Adipocyte (in vitro differentiated cells): ENCODE measurements at regions not wholly inside any gene's neighbourhood (a gene's known extent, or its start where the extent isn't known, plus 50 kb on each side); places are given as distances from the start of the nearest gene placed in this dataset.

ENCODE experiments used
- DNase-seq: peaks from one replicate; pipeline ENCODE4 v3.0.0-alpha.2; 2015; ENCODE audit warnings: low read depth
- H3K27me3 ChIP-seq: replicated peaks from 2 replicates; pipeline ENCODE4 v1.7.0; 2013; ENCODE audit warnings: mild to moderate bottlenecking, low read length, moderate library complexity; ENCODE audit not compliant: control insufficient read depth, insufficient read depth
- H3K36me3 ChIP-seq: 2 replicates; pipeline ENCODE4 v1.7.0; 2013; ENCODE audit warnings: low read length, mild to moderate bottlenecking, moderate library complexity; ENCODE audit not compliant: control insufficient read depth, insufficient read depth, severe bottlenecking
- H3K4me1 ChIP-seq: 2 replicates; pipeline ENCODE4 v1.7.0; 2013; ENCODE audit warnings: mild to moderate bottlenecking, low read length, moderate library complexity; ENCODE audit not compliant: control insufficient read depth, insufficient read depth
- H3K4me3 ChIP-seq: 2 replicates; pipeline ENCODE4 v1.7.0; 2013; ENCODE audit warnings: mild to moderate bottlenecking, low read length, moderate library complexity
- H3K9ac ChIP-seq: 2 replicates; pipeline ENCODE4 v1.7.0; 2013; ENCODE audit warnings: mild to moderate bottlenecking, low read length, moderate library complexity
- H3K9me3 ChIP-seq: 2 replicates; pipeline ENCODE4 v1.7.0; 2013; ENCODE audit warnings: mild to moderate bottlenecking, low read length, moderate library complexity; ENCODE audit not compliant: control insufficient read depth

GRCh38 chr2:128903637-128904036, 585.0 kb upstream of the HS6ST1 start:
- no peak for DNase-seq
- H3K36me3 ChIP-seq = no peaks in the 10 kb centered on the region
- H3K4me3 ChIP-seq = no peak overlapping the region
- H3K27me3 ChIP-seq = peaks cover 9% of the 10 kb centered on the region
- no peaks in the 10 kb centered on the region for H3K4me1 ChIP-seq
- peaks cover 14% of the 10 kb centered on the region for H3K9me3 ChIP-seq
- H3K9ac ChIP-seq = no peak overlapping the region

DNA sequence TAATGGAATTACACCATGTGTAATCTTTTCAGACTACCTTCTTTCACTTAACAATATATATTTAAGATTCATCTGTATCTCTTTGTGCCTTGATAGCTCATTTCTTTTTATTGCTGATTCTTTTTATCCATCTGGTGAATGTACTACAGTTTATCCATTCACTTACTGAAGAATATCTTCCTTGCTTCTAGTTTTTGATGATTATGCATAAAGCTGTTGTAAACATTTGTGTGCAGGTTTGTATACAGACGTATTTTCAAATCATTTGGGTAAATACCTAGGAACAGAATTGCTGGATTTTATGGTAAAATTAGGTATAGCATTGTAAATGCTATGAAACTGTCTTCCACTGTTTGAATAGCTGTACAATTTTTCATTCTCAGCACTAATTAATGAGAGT, 592.6 kb upstream of the HS6ST1 start:
- Histone ChIP-seq H3K36me3 (no peaks in the 10 kb centered on the region), H3K4me3 (no peak overlapping the region), H3K9ac (no peak overlapping the region), H3K4me1 (no peaks in the 10 kb centered on the region), H3K27me3 (no peaks in the 10 kb centered on the region), H3K9me3 (peaks cover 34% of the 10 kb centered on the region)
- DNase-seq = no peak

DNA sequence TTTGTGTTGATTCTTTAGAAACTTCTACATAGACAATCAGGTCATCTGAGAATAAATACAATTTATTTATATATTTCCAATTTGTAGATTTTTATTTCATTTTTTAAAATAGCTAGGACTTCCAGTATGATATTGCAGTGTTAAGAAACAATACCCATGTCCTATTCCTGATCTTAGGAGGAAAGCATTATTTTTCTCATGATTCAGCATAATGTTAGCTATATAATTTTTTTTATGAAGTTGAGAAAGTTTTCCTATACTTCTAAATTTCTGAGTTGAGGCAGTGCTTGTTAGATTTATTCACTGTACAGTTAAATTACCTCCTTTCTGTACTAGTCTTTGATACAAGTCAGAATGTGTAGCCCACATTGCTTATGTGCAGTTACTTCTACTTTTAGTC, 595.7 kb upstream of the HS6ST1 start:
- no peaks in the 10 kb centered on the region for H3K4me1 ChIP-seq
- peaks cover 39% of the 10 kb centered on the region for H3K9me3 ChIP-seq
- H3K27me3 ChIP-seq = no peaks in the 10 kb centered on the region

DNA sequence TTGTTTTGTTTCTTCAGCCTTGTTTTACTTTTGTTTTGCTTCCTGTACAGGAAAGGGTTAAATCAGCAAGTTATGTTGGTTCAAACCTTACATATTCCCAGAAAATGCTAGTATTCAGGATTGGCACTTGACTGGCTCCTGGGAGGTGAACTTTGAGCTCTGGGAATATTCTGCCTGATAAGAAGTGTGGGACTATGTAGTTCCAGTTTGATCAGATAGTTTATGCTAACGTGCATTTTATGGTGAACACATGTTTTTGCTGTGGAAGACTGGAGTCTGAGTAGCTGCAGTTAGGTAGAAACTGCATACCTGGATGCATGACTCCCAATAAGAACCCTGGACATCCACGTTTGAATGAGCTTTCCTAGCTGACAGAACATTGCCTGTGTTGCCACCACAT, 603.1 kb upstream of the HS6ST1 start:
- no peak overlapping the region for H3K9ac ChIP-seq
- no peaks in the 10 kb centered on the region for H3K36me3 ChIP-seq
- no peak for DNase-seq
- H3K27me3 ChIP-seq = no peaks in the 10 kb centered on the region
- H3K4me1 ChIP-seq = no peaks in the 10 kb centered on the region
- no peak overlapping the region for H3K4me3 ChIP-seq
- peaks cover 26% of the 10 kb centered on the region for H3K9me3 ChIP-seq

More for the DNA sequence above, 595.7 kb upstream of the HS6ST1 start:
- Histone ChIP-seq H3K4me3 (no peak overlapping the region), H3K9ac (no peak overlapping the region), H3K36me3 (no peaks in the 10 kb centered on the region)
- DNase-seq = no peak

DNA sequence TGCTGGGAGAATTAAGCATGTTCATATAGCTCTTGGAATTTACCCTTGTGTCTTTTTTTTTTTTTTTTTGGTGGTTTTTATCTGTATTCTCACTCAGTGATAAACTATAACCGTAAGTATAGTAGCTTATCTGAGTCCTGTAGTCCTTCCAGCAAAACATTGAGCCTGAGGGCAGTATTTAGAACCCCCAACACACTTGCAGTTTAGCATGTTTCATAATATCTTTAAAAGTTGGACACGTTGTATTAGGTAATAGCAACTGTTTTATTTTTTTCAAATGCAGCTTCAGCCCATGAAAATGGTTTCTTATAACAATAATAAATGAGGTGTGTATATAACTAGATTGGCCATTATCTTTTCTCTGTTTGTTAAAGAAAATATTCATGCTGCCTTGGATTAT, 603.5 kb upstream of the HS6ST1 start:
- Histone ChIP-seq H3K4me1 (no peaks in the 10 kb centered on the region), H3K27me3 (no peaks in the 10 kb centered on the region), H3K9ac (no peak overlapping the region), H3K9me3 (peaks cover 26% of the 10 kb centered on the region), H3K36me3 (no peaks in the 10 kb centered on the region), H3K4me3 (no peak overlapping the region)
- no peak for DNase-seq

DNA sequence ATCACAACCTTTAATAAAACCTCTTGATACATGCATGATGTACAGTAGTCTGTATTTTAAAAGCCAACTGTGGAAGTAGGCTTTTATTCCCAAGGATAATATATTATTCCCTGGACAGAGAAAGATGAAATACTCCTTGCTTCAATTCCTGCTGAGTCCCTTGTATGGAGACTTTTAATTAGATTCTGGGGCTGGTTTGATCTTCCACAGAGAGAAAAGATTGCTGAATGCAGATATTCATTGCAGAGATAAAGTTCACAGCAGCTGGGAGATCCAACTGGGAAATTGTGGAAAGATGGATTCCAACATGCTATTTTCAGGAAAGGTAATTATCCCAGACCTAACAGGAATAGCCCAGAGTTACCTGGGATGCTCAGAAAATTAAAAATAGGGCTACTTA, 607.0 kb upstream of the HS6ST1 start:
- H3K27me3 ChIP-seq = no peaks in the 10 kb centered on the region
- H3K4me1 ChIP-seq = no peaks in the 10 kb centered on the region
- no peak overlapping the region for H3K4me3 ChIP-seq
- DNase-seq = no peak
- H3K9me3 ChIP-seq = peaks cover 32% of the 10 kb centered on the region
- no peak overlapping the region for H3K9ac ChIP-seq
- H3K36me3 ChIP-seq = no peaks in the 10 kb centered on the region

DNA sequence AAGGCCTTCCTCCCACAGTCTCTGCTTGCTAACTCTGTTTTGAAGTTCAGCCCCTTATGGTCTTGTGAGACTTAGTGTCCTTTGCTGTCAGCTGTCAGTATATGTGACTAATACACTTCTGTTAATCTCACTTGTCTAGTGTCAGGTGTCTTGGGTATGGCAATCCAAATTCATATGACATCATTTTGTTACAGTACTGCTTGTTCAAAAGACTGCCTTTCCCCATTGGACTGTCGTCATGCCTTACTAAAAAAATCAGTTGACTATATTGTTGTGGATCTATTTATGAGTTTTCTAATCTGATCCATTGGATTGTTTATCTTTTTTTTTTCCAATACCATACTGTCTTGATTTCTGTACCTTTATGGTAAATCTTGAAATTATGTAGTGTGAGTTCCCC, 611.4 kb upstream of the HS6ST1 start:
- DNase-seq = no peak
- H3K36me3 ChIP-seq = no peaks in the 10 kb centered on the region
- no peaks in the 10 kb centered on the region for H3K27me3 ChIP-seq
- H3K4me1 ChIP-seq = no peaks in the 10 kb centered on the region
- H3K4me3 ChIP-seq = no peak overlapping the region
- peaks cover 21% of the 10 kb centered on the region for H3K9me3 ChIP-seq
- no peak overlapping the region for H3K9ac ChIP-seq

GRCh38 chr2:128940378-128940777, 621.7 kb upstream of the HS6ST1 start:
- Histone ChIP-seq H3K36me3 (no peaks in the 10 kb centered on the region), H3K4me1 (no peaks in the 10 kb centered on the region), H3K9ac (no peak overlapping the region), H3K4me3 (no peak overlapping the region), H3K9me3 (no peaks in the 10 kb centered on the region), H3K27me3 (peaks cover 5% of the 10 kb centered on the region)
- no peak for DNase-seq

GRCh38 chr2:128941751-128942150, 623.1 kb upstream of the HS6ST1 start:
- Histone ChIP-seq H3K9me3 (no peaks in the 10 kb centered on the region), H3K36me3 (no peaks in the 10 kb centered on the region), H3K9ac (no peak overlapping the region), H3K4me3 (no peak overlapping the region), H3K27me3 (peaks cover 5% of the 10 kb centered on the region), H3K4me1 (no peaks in the 10 kb centered on the region)
- no peak for DNase-seq

DNA sequence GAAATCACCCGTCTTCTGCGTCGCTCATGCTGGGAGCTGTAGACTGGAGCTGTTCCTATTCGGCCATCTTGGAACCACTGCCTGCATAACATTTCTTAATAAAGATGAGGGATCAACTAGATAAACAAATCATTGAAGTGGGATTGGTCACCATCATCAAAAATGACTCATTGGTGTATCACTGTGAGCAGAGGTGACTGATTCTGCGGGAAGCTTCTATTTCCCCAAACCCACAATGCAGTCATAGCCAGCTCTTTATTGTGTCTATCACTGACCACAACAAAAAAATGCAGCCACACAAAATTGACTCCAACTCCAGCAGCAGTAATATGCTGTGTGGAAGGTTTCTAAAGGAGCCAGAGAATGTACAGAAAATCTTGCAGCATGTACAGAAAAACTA, 630.7 kb upstream of the HS6ST1 start:
- no peak overlapping the region for H3K4me3 ChIP-seq
- H3K4me1 ChIP-seq = no peaks in the 10 kb centered on the region
- H3K9me3 ChIP-seq = no peaks in the 10 kb centered on the region
- no peak overlapping the region for H3K9ac ChIP-seq
- H3K27me3 ChIP-seq = no peaks in the 10 kb centered on the region
- H3K36me3 ChIP-seq = no peaks in the 10 kb centered on the region
- no peak for DNase-seq

DNA sequence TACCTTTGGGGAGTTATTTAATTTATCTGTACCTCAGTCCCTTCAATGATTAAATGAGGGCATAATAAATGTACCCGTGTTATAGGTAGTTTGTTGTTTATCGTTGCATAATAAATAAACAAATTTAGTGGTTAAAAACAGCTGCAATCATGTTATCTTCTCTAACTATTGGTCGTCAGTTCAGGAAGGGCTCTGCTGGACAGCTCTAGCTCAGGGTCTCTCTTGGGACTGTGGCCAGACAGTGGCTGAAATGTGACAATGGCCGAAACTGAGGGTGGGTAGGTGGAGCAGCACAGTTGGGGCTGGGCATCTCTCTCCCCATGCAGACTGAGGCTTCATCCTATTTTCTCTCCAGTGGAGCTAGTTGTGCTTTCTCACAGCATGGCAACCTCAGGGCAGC, 632.1 kb upstream of the HS6ST1 start:
- no peaks in the 10 kb centered on the region for H3K36me3 ChIP-seq
- no peaks in the 10 kb centered on the region for H3K9me3 ChIP-seq
- no peak overlapping the region for H3K4me3 ChIP-seq
- H3K9ac ChIP-seq = no peak overlapping the region
- H3K27me3 ChIP-seq = no peaks in the 10 kb centered on the region
- no peaks in the 10 kb centered on the region for H3K4me1 ChIP-seq
- DNase-seq = no peak

DNA sequence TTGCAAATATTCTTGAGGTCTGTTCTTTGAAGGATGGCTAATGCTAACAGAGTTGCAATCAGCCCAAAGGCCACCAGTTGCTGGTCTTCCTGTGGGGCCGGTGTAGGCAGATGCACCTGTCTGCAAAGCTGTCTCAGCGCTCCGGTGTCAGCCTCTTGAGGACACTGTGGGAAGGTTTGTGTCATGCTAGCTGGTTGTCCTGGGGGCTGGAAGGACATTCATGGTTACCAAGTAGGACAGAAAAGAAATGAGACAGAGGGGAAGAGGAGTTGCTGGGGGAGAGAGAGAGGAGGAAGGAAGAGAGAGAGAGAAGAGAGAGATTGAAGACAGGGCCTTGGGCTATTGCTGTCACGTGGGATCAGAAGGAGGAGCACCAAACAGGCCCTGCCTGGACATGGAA, 639.6 kb upstream of the HS6ST1 start:
- H3K36me3 ChIP-seq = no peaks in the 10 kb centered on the region
- no peak for DNase-seq
- H3K9ac ChIP-seq = no peak overlapping the region
- H3K9me3 ChIP-seq = peaks cover 24% of the 10 kb centered on the region
- H3K4me1 ChIP-seq = no peaks in the 10 kb centered on the region
- H3K4me3 ChIP-seq = no peak overlapping the region
- H3K27me3 ChIP-seq = no peaks in the 10 kb centered on the region
